ENCODE measurements at regions not wholly inside any gene's neighbourhood (a gene's known extent, or its start where the extent isn't known, plus 50 kb on each side); places are given as distances from the start of the nearest gene placed in this dataset.

DNA sequence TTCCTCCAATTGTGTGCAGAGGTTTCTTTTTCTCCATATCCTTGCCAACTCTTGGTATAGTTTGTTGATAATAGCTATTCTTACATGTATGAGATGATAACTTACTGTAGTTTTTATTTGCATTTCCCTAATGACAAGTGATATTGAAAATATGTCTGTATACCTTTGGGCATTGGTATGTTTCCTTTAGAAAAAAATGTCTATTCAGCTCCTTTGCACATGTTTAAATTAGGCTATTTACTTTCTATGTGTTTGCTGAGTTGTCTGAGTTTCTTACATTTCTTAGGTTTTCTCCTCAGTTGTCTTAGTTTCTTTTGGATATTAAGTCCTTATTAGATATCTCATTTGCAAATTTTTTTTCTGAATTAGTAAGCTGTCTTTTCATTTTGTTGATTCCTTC lies 487.3 kb upstream of the EPHA5 start:
- TF ChIP-seq, protein P1, sequence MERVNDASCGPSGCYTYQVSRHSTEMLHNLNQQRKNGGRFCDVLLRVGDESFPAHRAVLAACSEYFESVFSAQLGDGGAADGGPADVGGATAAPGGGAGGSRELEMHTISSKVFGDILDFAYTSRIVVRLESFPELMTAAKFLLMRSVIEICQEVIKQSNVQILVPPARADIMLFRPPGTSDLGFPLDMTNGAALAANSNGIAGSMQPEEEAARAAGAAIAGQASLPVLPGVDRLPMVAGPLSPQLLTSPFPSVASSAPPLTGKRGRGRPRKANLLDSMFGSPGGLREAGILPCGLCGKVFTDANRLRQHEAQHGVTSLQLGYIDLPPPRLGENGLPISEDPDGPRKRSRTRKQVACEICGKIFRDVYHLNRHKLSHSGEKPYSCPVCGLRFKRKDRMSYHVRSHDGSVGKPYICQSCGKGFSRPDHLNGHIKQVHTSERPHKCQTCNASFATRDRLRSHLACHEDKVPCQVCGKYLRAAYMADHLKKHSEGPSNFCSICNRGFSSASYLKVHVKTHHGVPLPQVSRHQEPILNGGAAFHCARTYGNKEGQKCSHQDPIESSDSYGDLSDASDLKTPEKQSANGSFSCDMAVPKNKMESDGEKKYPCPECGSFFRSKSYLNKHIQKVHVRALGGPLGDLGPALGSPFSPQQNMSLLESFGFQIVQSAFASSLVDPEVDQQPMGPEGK (CRISPR knock-in tag; IDR thresholded peaks at IDR 0.05; ENCODE audit: borderline replicate concordance) = no peak
- no peak for TF ChIP-seq ARNTL (CRISPR knock-in tag; IDR thresholded peaks at IDR 0.05; ENCODE audit: borderline replicate concordance, low read depth)
- no peak for TF ChIP-seq ZC3H10 (CRISPR knock-in tag; IDR thresholded peaks at IDR 0.05)
- TF ChIP-seq, protein P2, sequence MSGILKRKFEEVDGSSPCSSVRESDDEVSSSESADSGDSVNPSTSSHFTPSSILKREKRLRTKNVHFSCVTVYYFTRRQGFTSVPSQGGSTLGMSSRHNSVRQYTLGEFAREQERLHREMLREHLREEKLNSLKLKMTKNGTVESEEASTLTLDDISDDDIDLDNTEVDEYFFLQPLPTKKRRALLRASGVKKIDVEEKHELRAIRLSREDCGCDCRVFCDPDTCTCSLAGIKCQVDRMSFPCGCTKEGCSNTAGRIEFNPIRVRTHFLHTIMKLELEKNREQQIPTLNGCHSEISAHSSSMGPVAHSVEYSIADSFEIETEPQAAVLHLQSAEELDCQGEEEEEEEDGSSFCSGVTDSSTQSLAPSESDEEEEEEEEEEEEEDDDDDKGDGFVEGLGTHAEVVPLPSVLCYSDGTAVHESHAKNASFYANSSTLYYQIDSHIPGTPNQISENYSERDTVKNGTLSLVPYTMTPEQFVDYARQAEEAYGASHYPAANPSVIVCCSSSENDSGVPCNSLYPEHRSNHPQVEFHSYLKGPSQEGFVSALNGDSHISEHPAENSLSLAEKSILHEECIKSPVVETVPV (CRISPR knock-in tag; IDR thresholded peaks at IDR 0.05) = no peak
